ENCODE measurements at regions not wholly inside any gene's neighbourhood (a gene's known extent, or its start where the extent isn't known, plus 50 kb on each side); places are given as distances from the start of the nearest gene placed in this dataset.

- H3K9me3 ChIP-seq: no peaks in the 10 kb centered on the region
- no peak overlapping the region for H3K4me3 ChIP-seq
- ATAC-seq (ENCODE audit: low FRiP score in 2 of 2): no peak
- no peaks in the 10 kb centered on the region for H3K27me3 ChIP-seq
- WGBS, 2 donors: 62 to 67% methylated on average over 3 of the region's 3 CpGs
- H3K27ac ChIP-seq: no peak overlapping the region
- H3K36me3 ChIP-seq: no peaks in the 10 kb centered on the region
- TF ChIP-seq EP300 (IDR thresholded peaks at IDR 0.05) (no peak), POLR2AphosphoS5 (IDR thresholded peaks at IDR 0.05) (no peak), POLR2A (IDR thresholded peaks at IDR 0.05) (no peak)
- TF ChIP-seq, protein P1, sequence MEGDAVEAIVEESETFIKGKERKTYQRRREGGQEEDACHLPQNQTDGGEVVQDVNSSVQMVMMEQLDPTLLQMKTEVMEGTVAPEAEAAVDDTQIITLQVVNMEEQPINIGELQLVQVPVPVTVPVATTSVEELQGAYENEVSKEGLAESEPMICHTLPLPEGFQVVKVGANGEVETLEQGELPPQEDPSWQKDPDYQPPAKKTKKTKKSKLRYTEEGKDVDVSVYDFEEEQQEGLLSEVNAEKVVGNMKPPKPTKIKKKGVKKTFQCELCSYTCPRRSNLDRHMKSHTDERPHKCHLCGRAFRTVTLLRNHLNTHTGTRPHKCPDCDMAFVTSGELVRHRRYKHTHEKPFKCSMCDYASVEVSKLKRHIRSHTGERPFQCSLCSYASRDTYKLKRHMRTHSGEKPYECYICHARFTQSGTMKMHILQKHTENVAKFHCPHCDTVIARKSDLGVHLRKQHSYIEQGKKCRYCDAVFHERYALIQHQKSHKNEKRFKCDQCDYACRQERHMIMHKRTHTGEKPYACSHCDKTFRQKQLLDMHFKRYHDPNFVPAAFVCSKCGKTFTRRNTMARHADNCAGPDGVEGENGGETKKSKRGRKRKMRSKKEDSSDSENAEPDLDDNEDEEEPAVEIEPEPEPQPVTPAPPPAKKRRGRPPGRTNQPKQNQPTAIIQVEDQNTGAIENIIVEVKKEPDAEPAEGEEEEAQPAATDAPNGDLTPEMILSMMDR (IDR thresholded peaks at IDR 0.05): no peak
- no peak for DNase-seq
- no peaks in the 10 kb centered on the region for H3K4me1 ChIP-seq
Measured at GRCh38 chr16:52906281-52906680, 146.4 kb downstream of the CHD9NB start.

- TF ChIP-seq EP300 (IDR thresholded peaks at IDR 0.05) (no peak), POLR2A (IDR thresholded peaks at IDR 0.05) (no peak), POLR2AphosphoS5 (IDR thresholded peaks at IDR 0.05) (no peak)
- TF ChIP-seq, protein P1 (IDR thresholded peaks at IDR 0.05): no peak
- no peaks in the 10 kb centered on the region for H3K27me3 ChIP-seq
- no peak overlapping the region for H3K4me3 ChIP-seq
- ATAC-seq (ENCODE audit: low FRiP score in 2 of 2) (no peak), DNase-seq (no peak)
- WGBS, 2 donors: 82 to 85% methylated on average over 5 of the region's 5 CpGs
- no peaks in the 10 kb centered on the region for H3K36me3 ChIP-seq
- no peaks in the 10 kb centered on the region for H3K4me1 ChIP-seq
- no peaks in the 10 kb centered on the region for H3K9me3 ChIP-seq
- H3K27ac ChIP-seq: no peak overlapping the region
Measured at GRCh38 chr16:52896478-52897164, 156.1 kb downstream of the CHD9NB start.

- Histone ChIP-seq H3K27ac (no peak overlapping the region), H3K27me3 (no peaks in the 10 kb centered on the region), H3K36me3 (no peaks in the 10 kb centered on the region), H3K4me3 (no peak overlapping the region), H3K9me3 (no peaks in the 10 kb centered on the region), H3K4me1 (no peaks in the 10 kb centered on the region)
- ATAC-seq (ENCODE audit: low FRiP score in 2 of 2) (no peak), DNase-seq (no peak)
- no peak for TF ChIP-seq POLR2AphosphoS5 (IDR thresholded peaks at IDR 0.05)
- no peak for TF ChIP-seq POLR2A (IDR thresholded peaks at IDR 0.05)
- TF ChIP-seq, protein P1 (IDR thresholded peaks at IDR 0.05): no peak
- no peak for TF ChIP-seq EP300 (IDR thresholded peaks at IDR 0.05)
- 79 to 82% methylated on average over 3 of the region's 3 CpGs for WGBS, 2 donors
Measured at GRCh38 chr16:52874042-52874441, 178.7 kb downstream of the CHD9NB start.

GRCh38 chr16:52872731-52873130 lies 180.0 kb downstream of the CHD9NB start:
- 79 to 86% methylated on average over 7 of the region's 7 CpGs for WGBS, 2 donors
- no peaks in the 10 kb centered on the region for H3K36me3 ChIP-seq
- no peak overlapping the region for H3K4me3 ChIP-seq
- DNase-seq (no peak), ATAC-seq (ENCODE audit: low FRiP score in 2 of 2) (no peak)
- no peaks in the 10 kb centered on the region for H3K9me3 ChIP-seq
- H3K27me3 ChIP-seq: no peaks in the 10 kb centered on the region
- no peak for TF ChIP-seq EP300 (IDR thresholded peaks at IDR 0.05)
- no peaks in the 10 kb centered on the region for H3K4me1 ChIP-seq
- no peak overlapping the region for H3K27ac ChIP-seq

GRCh38 chr16:52871481-52871880 lies 181.2 kb downstream of the CHD9NB start:
- H3K9me3 ChIP-seq: no peaks in the 10 kb centered on the region
- H3K4me1 ChIP-seq: no peaks in the 10 kb centered on the region
- no peak overlapping the region for H3K27ac ChIP-seq
- no peaks in the 10 kb centered on the region for H3K27me3 ChIP-seq
- DNase-seq: no peak
- H3K4me3 ChIP-seq: no peak overlapping the region
- ATAC-seq (ENCODE audit: low FRiP score in 2 of 2): no peak
- no peak for TF ChIP-seq POLR2A (IDR thresholded peaks at IDR 0.05)
- no peak for TF ChIP-seq POLR2AphosphoS5 (IDR thresholded peaks at IDR 0.05)
- no peak for TF ChIP-seq EP300 (IDR thresholded peaks at IDR 0.05)
- TF ChIP-seq, protein P1 (IDR thresholded peaks at IDR 0.05): no peak
- H3K36me3 ChIP-seq: no peaks in the 10 kb centered on the region
